H9 (cell line): ENCODE measurements at regions not wholly inside any gene's neighbourhood (a gene's known extent, or its start where the extent isn't known, plus 50 kb on each side); places are given as distances from the start of the nearest gene placed in this dataset.

Source experiments
- DNase-seq: peaks from one replicate; pipeline ENCODE4 v3.0.0-alpha.2; 2017
- H2AFZ ChIP-seq: one replicate; pipeline ENCODE4 v1.6.1; 2013; ENCODE audit warnings: mild to moderate bottlenecking, low read length, control low read depth, moderate library complexity
- H2AK5ac ChIP-seq: 2 replicates; pipeline ENCODE4 v1.6.1; 2013; ENCODE audit warnings: low read length, control low read depth, mixed read lengths; ENCODE audit not compliant: insufficient read length
- H2BK120ac ChIP-seq: one replicate; pipeline ENCODE4 v1.6.1; 2013; ENCODE audit warnings: low read depth, mild to moderate bottlenecking, low read length, control low read depth, inconsistent platforms; ENCODE audit not compliant: poor library complexity, severe bottlenecking
- H2BK12ac ChIP-seq: 2 replicates; pipeline ENCODE4 v1.6.1; 2013; ENCODE audit warnings: low read length, control low read depth, mixed read lengths, low read depth; ENCODE audit not compliant: insufficient read length
- H2BK15ac ChIP-seq: 2 replicates; pipeline ENCODE4 v1.6.1; 2013; ENCODE audit warnings: low read depth, low read length, control low read depth
- H2BK20ac ChIP-seq: one replicate; pipeline ENCODE4 v1.6.1; 2013; ENCODE audit warnings: low read depth, mild to moderate bottlenecking, low read length, control low read depth, inconsistent platforms; ENCODE audit not compliant: poor library complexity, severe bottlenecking
- H2BK5ac ChIP-seq: 2 replicates; pipeline ENCODE4 v1.6.1; 2013; ENCODE audit warnings: low read length, control low read depth, mixed read lengths; ENCODE audit not compliant: insufficient read length
- H3K14ac ChIP-seq: 2 replicates; pipeline ENCODE4 v1.6.1; 2013; ENCODE audit warnings: low read length, control low read depth; ENCODE audit not compliant: insufficient read depth
- H3K18ac ChIP-seq: 2 replicates; pipeline ENCODE4 v1.6.1; 2013; ENCODE audit warnings: low read depth, mild to moderate bottlenecking, mixed read lengths, low read length, control low read depth; ENCODE audit not compliant: insufficient read length
- H3K23ac ChIP-seq: 2 replicates; pipeline ENCODE4 v1.6.1; 2013; ENCODE audit warnings: low read length, control low read depth, mixed read lengths, low read depth; ENCODE audit not compliant: insufficient read length
- H3K23me2 ChIP-seq: 2 replicates; pipeline ENCODE4 v1.6.1; 2013; ENCODE audit warnings: low read depth, mild to moderate bottlenecking, mixed read lengths, low read length, control low read depth; ENCODE audit not compliant: insufficient read length, poor library complexity, severe bottlenecking
- H3K27ac ChIP-seq: 2 replicates; pipeline ENCODE4 v1.5.1; 2013; ENCODE audit warnings: low read length, control low read depth, mixed read lengths, low read depth; ENCODE audit not compliant: insufficient read length
- H3K27me3 ChIP-seq: 2 replicates; pipeline ENCODE4 v1.6.1; 2013; ENCODE audit warnings: low read length, control low read depth, inconsistent platforms; ENCODE audit not compliant: insufficient read depth
- H3K4ac ChIP-seq: 2 replicates; pipeline ENCODE4 v1.6.1; 2013; ENCODE audit warnings: low read depth, mild to moderate bottlenecking, control low read depth, inconsistent platforms, low read length, moderate library complexity
- H3K4me1 ChIP-seq: 2 replicates; pipeline ENCODE4 v1.6.1; 2013; ENCODE audit warnings: low read length, control low read depth, inconsistent platforms; ENCODE audit not compliant: insufficient read depth
- H3K4me2 ChIP-seq: 2 replicates; pipeline ENCODE4 v1.6.1; 2013; ENCODE audit warnings: low read length, control low read depth, mixed read lengths; ENCODE audit not compliant: insufficient read length, insufficient read depth
- H3K56ac ChIP-seq: 2 replicates; pipeline ENCODE4 v1.6.1; 2013; ENCODE audit warnings: low read depth, mild to moderate bottlenecking, mixed read lengths, low read length, control low read depth; ENCODE audit not compliant: insufficient read length
- H3K79me1 ChIP-seq: 2 replicates; pipeline ENCODE4 v1.6.1; 2013; ENCODE audit warnings: low read depth, mild to moderate bottlenecking, moderate library complexity, low read length, control low read depth, inconsistent platforms; ENCODE audit not compliant: insufficient read depth, poor library complexity, severe bottlenecking
- H3K79me2 ChIP-seq: 2 replicates; pipeline ENCODE4 v1.6.1; 2013; ENCODE audit warnings: low read length, control low read depth, inconsistent platforms; ENCODE audit not compliant: insufficient read depth
- H3K9ac ChIP-seq: 2 replicates; pipeline ENCODE4 v1.6.1; 2013; ENCODE audit warnings: low read length, control low read depth, mixed read lengths; ENCODE audit not compliant: insufficient read length; ENCODE audit errors: extremely low read depth
- H3K9me3 ChIP-seq: one replicate; pipeline ENCODE4 v1.6.1; 2013; ENCODE audit warnings: low read depth, low read length, inconsistent platforms; ENCODE audit not compliant: control insufficient read depth
- H3T11ph ChIP-seq: one replicate; pipeline ENCODE4 v1.6.1; 2013; ENCODE audit warnings: mild to moderate bottlenecking, low read length, control low read depth, inconsistent platforms
- H4K20me1 ChIP-seq: one replicate; pipeline ENCODE4 v1.6.1; 2013; ENCODE audit not compliant: control insufficient read depth, insufficient read length, insufficient read depth
- H4K5ac ChIP-seq: 2 replicates; pipeline ENCODE4 v1.6.1; 2013; ENCODE audit warnings: low read depth, mild to moderate bottlenecking, mixed read lengths, low read length, control low read depth; ENCODE audit not compliant: insufficient read length
- H4K8ac ChIP-seq: replicated peaks from 2 replicates; pipeline ENCODE4 v1.6.1; 2013; ENCODE audit warnings: low read length, control low read depth, mixed read lengths, low read depth; ENCODE audit not compliant: insufficient read length
- H4K91ac ChIP-seq: 2 replicates; pipeline ENCODE4 v1.6.1; 2013; ENCODE audit warnings: low read depth, mild to moderate bottlenecking, moderate library complexity, mixed read lengths, low read length, control low read depth; ENCODE audit not compliant: insufficient read length
- H3K27ac Mint-ChIP-seq, 3 experiments: 2 replicates in 2 of 3; 3 replicates in 1 of 3; pipeline ENCODE4 v1.8.0; 2020 to 2021; ENCODE audit warnings: mixed read lengths in 3 of 3, mild to moderate bottlenecking in 1 of 3, moderate library complexity in 1 of 3
- H3K27me3 Mint-ChIP-seq: 2 replicates; pipeline ENCODE4 v1.8.0; 2021; ENCODE audit warnings: low read depth, mild to moderate bottlenecking, moderate library complexity, mixed read lengths
- H3K36me3 Mint-ChIP-seq, 3 experiments: 2 replicates in 2 of 3; 3 replicates in 1 of 3; pipeline ENCODE4 v1.8.0; 2020 to 2021; ENCODE audit warnings: low read depth in 3 of 3, mixed read lengths in 3 of 3; ENCODE audit not compliant: insufficient read depth in 1 of 3
- H3K4me1 Mint-ChIP-seq, 2 experiments: 2 replicates each; pipeline ENCODE4 v1.8.0; 2020; ENCODE audit warnings: mixed read lengths in 2 of 2
- H3K4me3 Mint-ChIP-seq, 2 experiments: 2 replicates in 1 of 2; 3 replicates in 1 of 2; pipeline ENCODE4 v1.8.0; 2020 to 2021; ENCODE audit warnings: mild to moderate bottlenecking in 2 of 2, mixed read lengths in 2 of 2, moderate library complexity in 1 of 2
- H3K9me3 Mint-ChIP-seq, 2 experiments: 2 replicates in 1 of 2; 3 replicates in 1 of 2; pipeline ENCODE4 v1.8.0; 2020; ENCODE audit warnings: mild to moderate bottlenecking in 2 of 2, mixed read lengths in 2 of 2, moderate library complexity in 1 of 2
- CTCF ChIP-seq: fragments of 200-600 bp; sonication (generic); conservative IDR thresholded peaks from 3 replicates; pipeline ENCODE4 v1.8.0; 2021; ENCODE audit warnings: antibody characterized with exemption, mild to moderate bottlenecking
- WGBS: extraction: QIAGEN DNeasy Blood & Tissue Kit; methylation state at CpG from one replicate; pipeline ENCODE4 v1.1.7; 2013; ENCODE audit warnings: missing lambda C conversion rate, low lambda C conversion rate, mixed read lengths; ENCODE audit not compliant: insufficient read length; ENCODE audit errors: extremely low coverage; 5-methylcytosine and 5-hydroxymethylcytosine counted together

GRCh38 chr15:58292751-58293175 is 139.0 kb upstream of the LIPC start:
- no peak overlapping the region for H4K91ac ChIP-seq
- no peaks in the 10 kb centered on the region for H3K27me3 ChIP-seq
- no peak overlapping the region for H3T11ph ChIP-seq
- H3K56ac ChIP-seq, result no peak overlapping the region
- H3K36me3 Mint-ChIP-seq, result peaks cover 8 to 24% (median 13%) of the 10 kb centered on the region in 3 experiments; a peak in 6 of 7 replicates
- no peak overlapping the region for H2BK20ac ChIP-seq
- no peak overlapping the region for H3K18ac ChIP-seq
- no peak overlapping the region for H2BK12ac ChIP-seq
- no peak overlapping the region for H3K4me2 ChIP-seq
- H3K4me3 Mint-ChIP-seq, result no peak overlapping the region
- H3K79me2 ChIP-seq, result no peaks in the 10 kb centered on the region
- TF ChIP-seq CTCF, result no peak
- H3K4me1 Mint-ChIP-seq, result peaks cover 30 to 45% of the 10 kb centered on the region in 2 experiments
- H3K14ac ChIP-seq, result no peak overlapping the region
- H2AK5ac ChIP-seq, result no peak overlapping the region
- no peak for DNase-seq
- H3K9me3 ChIP-seq, result no peaks in the 10 kb centered on the region
- H3K4me1 ChIP-seq, result no peaks in the 10 kb centered on the region; the same call in 1 of the 2 replicates
- H3K9me3 Mint-ChIP-seq, result peaks cover 19 to 20% of the 10 kb centered on the region in 2 experiments
- H3K23ac ChIP-seq, result no peak overlapping the region
- H3K27ac ChIP-seq, result no peak overlapping the region
- no peak overlapping the region for H2BK15ac ChIP-seq
- no peak overlapping the region for H2AFZ ChIP-seq
- H2BK5ac ChIP-seq, result no peak overlapping the region
- no peaks in the 10 kb centered on the region for H3K79me1 ChIP-seq
- no peak overlapping the region for H4K5ac ChIP-seq
- no peak overlapping the region for H2BK120ac ChIP-seq
- no CpG with 5 or more reads among the region's 3 CpGs for WGBS
- no peak overlapping the region for H3K27ac Mint-ChIP-seq
- no peaks in the 10 kb centered on the region for H4K20me1 ChIP-seq
- no peaks in the 10 kb centered on the region for H3K23me2 ChIP-seq
- no peak overlapping the region for H4K8ac ChIP-seq
- no peak overlapping the region for H3K9ac ChIP-seq
- H3K27me3 Mint-ChIP-seq, result no peaks in the 10 kb centered on the region
- no peak overlapping the region for H3K4ac ChIP-seq
